ENCODE measurements at regions not wholly inside any gene's neighbourhood (a gene's known extent, or its start where the extent isn't known, plus 50 kb on each side); places are given as distances from the start of the nearest gene placed in this dataset.
"Not testable (repeated sequence)": the region's sequence is repeated elsewhere in the genome, so short reads cannot be mapped to it uniquely, and the experiment has no call there.

GRCh38 chr16:27600381-27600780 is 50.4 kb downstream of the KATNIP start:
- Histone ChIP-seq H3K36me3 (ENCODE audit: control insufficient read depth, insufficient read depth, low read length, severe bottlenecking) (no peaks in the 10 kb centered on the region), H3K9ac (ENCODE audit: low read length) (no peak overlapping the region), H3K4me1 (ENCODE audit: control insufficient read depth, insufficient read depth, low read length) (peaks cover 13% of the 10 kb centered on the region), H3K9me3 (ENCODE audit: control insufficient read depth, low read length) (no peaks in the 10 kb centered on the region), H3K27me3 (replicated peaks; ENCODE audit: control insufficient read depth, insufficient read depth, low read length) (no peaks in the 10 kb centered on the region), H3K4me3 (ENCODE audit: low read length) (no peak overlapping the region)
- DNase-seq (ENCODE audit: low read depth), result no peak

- Histone ChIP-seq H3K36me3 (ENCODE audit: control insufficient read depth, insufficient read depth, low read length, severe bottlenecking) (no peaks in the 10 kb centered on the region), H3K27me3 (replicated peaks; ENCODE audit: control insufficient read depth, insufficient read depth, low read length) (no peaks in the 10 kb centered on the region), H3K4me3 (ENCODE audit: low read length) (no peak overlapping the region), H3K9ac (ENCODE audit: low read length) (no peak overlapping the region), H3K4me1 (ENCODE audit: control insufficient read depth, insufficient read depth, low read length) (peaks cover 7% of the 10 kb centered on the region), H3K9me3 (ENCODE audit: control insufficient read depth, low read length) (no peaks in the 10 kb centered on the region)
- DNase-seq (ENCODE audit: low read depth), result no peak
Observed at GRCh38 chr16:27602103-27602502, 52.2 kb downstream of the KATNIP start.

- not testable (repeated sequence) for H3K4me3 ChIP-seq (ENCODE audit: low read length); H3K9ac ChIP-seq (ENCODE audit: low read length); H3K36me3 ChIP-seq (ENCODE audit: control insufficient read depth, insufficient read depth, low read length, severe bottlenecking); H3K4me1 ChIP-seq (ENCODE audit: control insufficient read depth, insufficient read depth, low read length); H3K27me3 ChIP-seq (replicated peaks; ENCODE audit: control insufficient read depth, insufficient read depth, low read length); H3K9me3 ChIP-seq (ENCODE audit: control insufficient read depth, low read length)
- DNase-seq (ENCODE audit: low read depth), result peak; percentile 48
Observed at GRCh38 chr16:27605500-27606106, 55.7 kb downstream of the KATNIP start.

GRCh38 chr16:27611340-27611739 is 61.4 kb downstream of the KATNIP start:
- no peaks in the 10 kb centered on the region for H3K4me1 ChIP-seq (ENCODE audit: control insufficient read depth, insufficient read depth, low read length)
- no peaks in the 10 kb centered on the region for H3K36me3 ChIP-seq (ENCODE audit: control insufficient read depth, insufficient read depth, low read length, severe bottlenecking)
- no peaks in the 10 kb centered on the region for H3K27me3 ChIP-seq (replicated peaks; ENCODE audit: control insufficient read depth, insufficient read depth, low read length)
- no peak overlapping the region for H3K4me3 ChIP-seq (ENCODE audit: low read length)
- H3K9me3 ChIP-seq (ENCODE audit: control insufficient read depth, low read length), result no peaks in the 10 kb centered on the region
- no peak overlapping the region for H3K9ac ChIP-seq (ENCODE audit: low read length)
- DNase-seq (ENCODE audit: low read depth), result no peak

- Histone ChIP-seq H3K9me3 (ENCODE audit: control insufficient read depth, low read length) (no peaks in the 10 kb centered on the region), H3K36me3 (ENCODE audit: control insufficient read depth, insufficient read depth, low read length, severe bottlenecking) (no peaks in the 10 kb centered on the region), H3K27me3 (replicated peaks; ENCODE audit: control insufficient read depth, insufficient read depth, low read length) (no peaks in the 10 kb centered on the region), H3K4me3 (ENCODE audit: low read length) (no peak overlapping the region), H3K9ac (ENCODE audit: low read length) (no peak overlapping the region), H3K4me1 (ENCODE audit: control insufficient read depth, insufficient read depth, low read length) (no peaks in the 10 kb centered on the region)
- no peak for DNase-seq (ENCODE audit: low read depth)
Observed at GRCh38 chr16:27613238-27613791, 63.4 kb downstream of the KATNIP start.

- no peaks in the 10 kb centered on the region for H3K27me3 ChIP-seq (replicated peaks; ENCODE audit: control insufficient read depth, insufficient read depth, low read length)
Observed at GRCh38 chr16:27617665-27618064, 67.7 kb downstream of the KATNIP start.

GRCh38 chr16:27618165-27618564 is 68.2 kb downstream of the KATNIP start:
- no peaks in the 10 kb centered on the region for H3K27me3 ChIP-seq (replicated peaks; ENCODE audit: control insufficient read depth, insufficient read depth, low read length)
- no peaks in the 10 kb centered on the region for H3K9me3 ChIP-seq (ENCODE audit: control insufficient read depth, low read length)
- no peak for DNase-seq (ENCODE audit: low read depth)
- H3K4me1 ChIP-seq (ENCODE audit: control insufficient read depth, insufficient read depth, low read length), result no peaks in the 10 kb centered on the region
- H3K36me3 ChIP-seq (ENCODE audit: control insufficient read depth, insufficient read depth, low read length, severe bottlenecking), result peaks cover 5% of the 10 kb centered on the region
- H3K4me3 ChIP-seq (ENCODE audit: low read length), result no peak overlapping the region
- H3K9ac ChIP-seq (ENCODE audit: low read length), result no peak overlapping the region

More at GRCh38 chr16:27617665-27618064, 67.7 kb downstream of the KATNIP start:
- Histone ChIP-seq H3K4me3 (ENCODE audit: low read length) (no peak overlapping the region), H3K9me3 (ENCODE audit: control insufficient read depth, low read length) (no peaks in the 10 kb centered on the region), H3K9ac (ENCODE audit: low read length) (no peak overlapping the region), H3K36me3 (ENCODE audit: control insufficient read depth, insufficient read depth, low read length, severe bottlenecking) (peaks cover 5% of the 10 kb centered on the region), H3K4me1 (ENCODE audit: control insufficient read depth, insufficient read depth, low read length) (no peaks in the 10 kb centered on the region)
- DNase-seq (ENCODE audit: low read depth), result no peak

GRCh38 chr16:27618606-27619327 is 68.8 kb downstream of the KATNIP start:
- Histone ChIP-seq H3K4me1 (ENCODE audit: control insufficient read depth, insufficient read depth, low read length) (no peaks in the 10 kb centered on the region), H3K4me3 (ENCODE audit: low read length) (no peak overlapping the region), H3K9ac (ENCODE audit: low read length) (no peak overlapping the region), H3K27me3 (replicated peaks; ENCODE audit: control insufficient read depth, insufficient read depth, low read length) (no peaks in the 10 kb centered on the region), H3K9me3 (ENCODE audit: control insufficient read depth, low read length) (no peaks in the 10 kb centered on the region), H3K36me3 (ENCODE audit: control insufficient read depth, insufficient read depth, low read length, severe bottlenecking) (peaks cover 5% of the 10 kb centered on the region)
- DNase-seq (ENCODE audit: low read depth), result peak; percentile 15

- H3K4me1 ChIP-seq (ENCODE audit: control insufficient read depth, insufficient read depth, low read length), result peaks cover 6% of the 10 kb centered on the region
- peaks cover 5% of the 10 kb centered on the region for H3K36me3 ChIP-seq (ENCODE audit: control insufficient read depth, insufficient read depth, low read length, severe bottlenecking)
- no peaks in the 10 kb centered on the region for H3K9me3 ChIP-seq (ENCODE audit: control insufficient read depth, low read length)
- H3K4me3 ChIP-seq (ENCODE audit: low read length), result no peak overlapping the region
- H3K27me3 ChIP-seq (replicated peaks; ENCODE audit: control insufficient read depth, insufficient read depth, low read length), result no peaks in the 10 kb centered on the region
- H3K9ac ChIP-seq (ENCODE audit: low read length), result no peak overlapping the region
- no peak for DNase-seq (ENCODE audit: low read depth)
Observed at GRCh38 chr16:27620541-27620940, 70.6 kb downstream of the KATNIP start.

GRCh38 chr16:27624154-27625049 is 74.5 kb downstream of the KATNIP start:
- H3K9ac ChIP-seq (ENCODE audit: low read length), result no peak overlapping the region
- DNase-seq (ENCODE audit: low read depth), result no peak
- H3K36me3 ChIP-seq (ENCODE audit: control insufficient read depth, insufficient read depth, low read length, severe bottlenecking), result peaks cover 4% of the 10 kb centered on the region
- H3K4me3 ChIP-seq (ENCODE audit: low read length), result no peak overlapping the region
- peaks cover 23% of the 10 kb centered on the region for H3K4me1 ChIP-seq (ENCODE audit: control insufficient read depth, insufficient read depth, low read length)
- no peaks in the 10 kb centered on the region for H3K9me3 ChIP-seq (ENCODE audit: control insufficient read depth, low read length)
- no peaks in the 10 kb centered on the region for H3K27me3 ChIP-seq (replicated peaks; ENCODE audit: control insufficient read depth, insufficient read depth, low read length)

Data from adipocyte (in vitro differentiated cells).